ENCODE measurements at regions not wholly inside any gene's neighbourhood (a gene's known extent, or its start where the extent isn't known, plus 50 kb on each side); places are given as distances from the start of the nearest gene placed in this dataset.

DNA sequence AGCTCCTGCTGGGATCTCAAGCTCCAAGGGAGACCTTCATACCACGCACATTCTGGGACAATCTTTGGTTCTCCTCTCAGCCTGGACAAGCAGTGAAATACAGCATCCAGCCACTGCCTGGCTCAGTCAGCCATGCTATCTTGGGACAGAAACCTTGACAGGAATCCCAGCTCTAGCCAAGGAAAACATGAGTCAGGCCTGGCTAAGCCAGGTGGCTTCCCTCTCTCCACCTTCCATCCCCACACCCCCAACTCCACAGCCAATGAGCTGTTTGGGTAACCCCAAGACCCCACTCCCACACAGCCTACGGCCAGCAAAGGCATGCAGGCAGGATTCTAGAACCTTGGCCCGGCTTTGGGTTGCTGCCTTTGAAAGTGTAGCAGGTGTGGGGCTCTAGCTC lies 64.9 kb downstream of the MCFD2 start:
- Histone ChIP-seq H3K9me2 (ENCODE audit: insufficient read depth) (no peaks in the 10 kb centered on the region), H3K4me3 (replicated peaks in 1 of 2; ENCODE audit: low read depth in 1 of 2, low read length in 2 of 2) (no peak overlapping the region), H3K36me3 (ENCODE audit: control insufficient read depth in 1 of 2, insufficient read depth in 2 of 2, low read length in 2 of 2) (no peaks in the 10 kb centered on the region), H3K9me3 (ENCODE audit: control insufficient read depth in 1 of 2, insufficient read depth in 1 of 2, low read depth in 1 of 2, low read length in 2 of 2) (no peaks in the 10 kb centered on the region), H3K9ac (ENCODE audit: low read length) (peak overlapping the region; percentile 5; the same call in 1 of the 2 replicates), H3K4me1 (ENCODE audit: control insufficient read depth in 1 of 2, insufficient read depth in 2 of 2, low read length in 2 of 2) (peaks cover 65 to 89% of the 10 kb centered on the region in 2 experiments), H3K4me2 (ENCODE audit: low read length) (peak overlapping the region; percentile 53), H3K27ac (ENCODE audit: low read depth, low read length) (no peak overlapping the region), H4K20me1 (ENCODE audit: insufficient read depth) (no peaks in the 10 kb centered on the region), H3K27me3 (ENCODE audit: insufficient read depth, low read length) (no peaks in the 10 kb centered on the region; the same call in 1 of the 2 replicates), H3K79me2 (ENCODE audit: insufficient read depth, low read length) (no peaks in the 10 kb centered on the region), H2AFZ (ENCODE audit: low read depth, low read length, poor library complexity, severe bottlenecking) (no peak overlapping the region)
- intact Hi-C loops (cut with micrococcal nuclease): no loop called here
- TF ChIP-seq EZH2phosphoT487 (IDR thresholded peaks at IDR 0.05; ENCODE audit: borderline replicate concordance) (no peak), SIN3A (IDR thresholded peaks at IDR 0.05; ENCODE audit: low read depth) (no peak), JUND (IDR thresholded peaks at IDR 0.05) (peak; percentile 59), ELF1 (IDR thresholded peaks at IDR 0.05; ENCODE audit: borderline replicate concordance, low read depth) (no peak), SRF (IDR thresholded peaks at IDR 0.05; ENCODE audit: low read depth) (no peak), EZH2 (IDR thresholded peaks at IDR 0.05) (no peak), TCF7L2 (IDR thresholded peaks at IDR 0.05; ENCODE audit: borderline replicate concordance, extremely low read depth, insufficient read depth, insufficient read length) (no peak), YY1 (IDR thresholded peaks at IDR 0.05; ENCODE audit: extremely low read depth, insufficient replicate concordance, low read depth, low read length) (peak; percentile 17), RAD21 (IDR thresholded peaks at IDR 0.05; ENCODE audit: low read depth) (no peak), FOSL1 (IDR thresholded peaks at IDR 0.05; ENCODE audit: low read depth) (peak; percentile 67), CBX3 (IDR thresholded peaks at IDR 0.05; ENCODE audit: low read depth) (no peak), SP1 (IDR thresholded peaks at IDR 0.05; ENCODE audit: low read depth) (peak; percentile 53), EGR1 (IDR thresholded peaks at IDR 0.05; ENCODE audit: low read depth) (no peak), ZFX (IDR thresholded peaks at IDR 0.05) (no peak)
- TF ChIP-seq, protein P1, sequence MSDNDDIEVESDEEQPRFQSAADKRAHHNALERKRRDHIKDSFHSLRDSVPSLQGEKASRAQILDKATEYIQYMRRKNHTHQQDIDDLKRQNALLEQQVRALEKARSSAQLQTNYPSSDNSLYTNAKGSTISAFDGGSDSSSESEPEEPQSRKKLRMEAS (IDR thresholded peaks at IDR 0.05): peak; percentile 58; the same call in 1 of the 2 replicates
- TF ChIP-seq, protein P2, sequence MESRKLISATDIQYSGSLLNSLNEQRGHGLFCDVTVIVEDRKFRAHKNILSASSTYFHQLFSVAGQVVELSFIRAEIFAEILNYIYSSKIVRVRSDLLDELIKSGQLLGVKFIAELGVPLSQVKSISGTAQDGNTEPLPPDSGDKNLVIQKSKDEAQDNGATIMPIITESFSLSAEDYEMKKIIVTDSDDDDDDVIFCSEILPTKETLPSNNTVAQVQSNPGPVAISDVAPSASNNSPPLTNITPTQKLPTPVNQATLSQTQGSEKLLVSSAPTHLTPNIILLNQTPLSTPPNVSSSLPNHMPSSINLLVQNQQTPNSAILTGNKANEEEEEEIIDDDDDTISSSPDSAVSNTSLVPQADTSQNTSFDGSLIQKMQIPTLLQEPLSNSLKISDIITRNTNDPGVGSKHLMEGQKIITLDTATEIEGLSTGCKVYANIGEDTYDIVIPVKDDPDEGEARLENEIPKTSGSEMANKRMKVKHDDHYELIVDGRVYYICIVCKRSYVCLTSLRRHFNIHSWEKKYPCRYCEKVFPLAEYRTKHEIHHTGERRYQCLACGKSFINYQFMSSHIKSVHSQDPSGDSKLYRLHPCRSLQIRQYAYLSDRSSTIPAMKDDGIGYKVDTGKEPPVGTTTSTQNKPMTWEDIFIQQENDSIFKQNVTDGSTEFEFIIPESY (IDR thresholded peaks at IDR 0.05; ENCODE audit: extremely low read depth, insufficient replicate concordance, low read length): no peak
- TF ChIP-seq, protein P3, sequence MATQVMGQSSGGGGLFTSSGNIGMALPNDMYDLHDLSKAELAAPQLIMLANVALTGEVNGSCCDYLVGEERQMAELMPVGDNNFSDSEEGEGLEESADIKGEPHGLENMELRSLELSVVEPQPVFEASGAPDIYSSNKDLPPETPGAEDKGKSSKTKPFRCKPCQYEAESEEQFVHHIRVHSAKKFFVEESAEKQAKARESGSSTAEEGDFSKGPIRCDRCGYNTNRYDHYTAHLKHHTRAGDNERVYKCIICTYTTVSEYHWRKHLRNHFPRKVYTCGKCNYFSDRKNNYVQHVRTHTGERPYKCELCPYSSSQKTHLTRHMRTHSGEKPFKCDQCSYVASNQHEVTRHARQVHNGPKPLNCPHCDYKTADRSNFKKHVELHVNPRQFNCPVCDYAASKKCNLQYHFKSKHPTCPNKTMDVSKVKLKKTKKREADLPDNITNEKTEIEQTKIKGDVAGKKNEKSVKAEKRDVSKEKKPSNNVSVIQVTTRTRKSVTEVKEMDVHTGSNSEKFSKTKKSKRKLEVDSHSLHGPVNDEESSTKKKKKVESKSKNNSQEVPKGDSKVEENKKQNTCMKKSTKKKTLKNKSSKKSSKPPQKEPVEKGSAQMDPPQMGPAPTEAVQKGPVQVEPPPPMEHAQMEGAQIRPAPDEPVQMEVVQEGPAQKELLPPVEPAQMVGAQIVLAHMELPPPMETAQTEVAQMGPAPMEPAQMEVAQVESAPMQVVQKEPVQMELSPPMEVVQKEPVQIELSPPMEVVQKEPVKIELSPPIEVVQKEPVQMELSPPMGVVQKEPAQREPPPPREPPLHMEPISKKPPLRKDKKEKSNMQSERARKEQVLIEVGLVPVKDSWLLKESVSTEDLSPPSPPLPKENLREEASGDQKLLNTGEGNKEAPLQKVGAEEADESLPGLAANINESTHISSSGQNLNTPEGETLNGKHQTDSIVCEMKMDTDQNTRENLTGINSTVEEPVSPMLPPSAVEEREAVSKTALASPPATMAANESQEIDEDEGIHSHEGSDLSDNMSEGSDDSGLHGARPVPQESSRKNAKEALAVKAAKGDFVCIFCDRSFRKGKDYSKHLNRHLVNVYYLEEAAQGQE (IDR thresholded peaks at IDR 0.05; ENCODE audit: low read depth): no peak
- ATAC-seq: peak; percentile 23; the same call in 1 of the 2 replicates
- ChIA-PET RAD21 (ENCODE audit: low non-redundant PET in 1 of 2, low total read pairs in 2 of 2, uncharacterized antibody in 2 of 2, unreplicated experiment in 2 of 2) (no interaction called here), POLR2A (interaction anchor here (1.0 kb wide), 1 partner anchor 9 kb away, joined by 3 read pairs; no protein-coding TSS in a partner anchor), CTCF (no interaction called here)
- no peak for DNase-seq (ENCODE audit: low read depth, low spot score)
- no TSS peak for BruUV-seq (replicated peaks)
